Fibroblast of skin of back (primary cell): ENCODE measurements at regions not wholly inside any gene's neighbourhood (a gene's known extent, or its start where the extent isn't known, plus 50 kb on each side); places are given as distances from the start of the nearest gene placed in this dataset.

ENCODE experiments used
- DNase-seq: peaks from one replicate; pipeline ENCODE4 v3.0.0-alpha.2; 2013

- DNase-seq, result no peak
Observed at GRCh38 chr13:76048675-76049375, 412.7 kb downstream of the LMO7 start.

DNA sequence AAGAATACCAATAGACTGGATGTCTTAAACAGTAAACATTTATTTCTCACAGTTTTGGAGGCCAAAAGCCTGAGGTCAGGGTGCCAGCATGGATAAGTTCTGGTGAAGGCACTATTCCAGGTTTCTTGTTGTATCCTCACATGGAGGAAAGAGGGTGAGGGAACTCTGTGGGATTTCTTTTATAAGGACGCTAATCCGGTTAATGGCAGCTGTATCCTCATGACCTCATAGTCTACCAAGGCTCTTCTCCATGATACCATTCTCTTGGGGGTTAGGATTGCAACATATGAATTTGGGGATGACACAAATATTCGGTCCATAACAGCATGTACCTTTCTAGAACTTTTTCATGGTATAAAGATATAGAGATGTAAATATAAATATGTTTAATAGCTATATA is 412.0 kb downstream of the LMO7 start:
- no peak for DNase-seq

- DNase-seq, result no peak
Observed at GRCh38 chr13:76043874-76044273, 407.7 kb downstream of the LMO7 start.

GRCh38 chr13:76038920-76039716 is 403.0 kb downstream of the LMO7 start:
- no peak for DNase-seq

GRCh38 chr13:76036176-76036575 is 400.0 kb downstream of the LMO7 start:
- DNase-seq, result no peak

DNA sequence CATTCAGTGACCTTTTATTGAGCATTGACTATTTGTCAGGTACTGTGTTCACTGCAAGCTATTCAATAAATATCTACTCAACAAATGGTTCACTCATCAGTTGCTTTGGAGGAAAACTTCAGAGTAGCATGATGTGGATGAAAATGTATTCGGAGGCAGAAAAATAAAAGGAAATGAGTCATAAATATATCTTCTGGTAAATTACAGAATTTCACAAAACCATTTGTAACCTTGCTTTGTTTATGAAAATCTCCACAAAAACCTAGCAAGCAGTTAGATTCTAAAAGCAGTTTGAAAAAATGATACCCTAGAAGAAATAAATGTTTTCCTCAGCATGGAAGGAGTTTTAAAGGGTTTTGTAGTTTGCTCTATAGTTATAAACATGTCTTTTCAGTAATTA is 399.6 kb downstream of the LMO7 start:
- DNase-seq, result peak; percentile 20

GRCh38 chr13:76029706-76030105 is 393.6 kb downstream of the LMO7 start:
- DNase-seq, result no peak

- no peak for DNase-seq
Observed at GRCh38 chr13:76029088-76029487, 393.0 kb downstream of the LMO7 start.

GRCh38 chr13:76027131-76027530 is 391.0 kb downstream of the LMO7 start:
- DNase-seq, result no peak

- DNase-seq, result no peak
Observed at GRCh38 chr13:76025392-76025791, 389.3 kb downstream of the LMO7 start.

DNA sequence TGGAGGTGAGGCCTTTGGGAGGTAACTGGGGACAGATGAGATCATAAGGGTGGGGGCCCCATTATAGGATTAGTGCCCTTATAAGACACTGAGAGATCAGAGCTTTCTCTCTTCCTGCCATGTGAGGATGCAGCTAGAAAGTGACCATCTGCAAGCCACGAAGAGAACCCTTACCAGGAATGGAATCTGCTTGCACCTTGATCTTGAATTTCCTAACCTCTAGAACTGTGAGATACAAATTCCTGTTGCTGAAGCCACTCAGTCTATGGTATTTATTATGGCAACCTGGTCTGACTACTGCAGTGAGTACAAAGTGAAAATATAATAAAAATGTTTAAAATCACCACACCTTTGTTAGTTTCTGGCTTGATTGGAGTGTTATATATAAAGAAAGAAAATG is 388.0 kb downstream of the LMO7 start:
- DNase-seq, result no peak

GRCh38 chr13:76023652-76024051 is 387.5 kb downstream of the LMO7 start:
- DNase-seq, result peak; percentile 77

GRCh38 chr13:76020421-76020955 is 384.4 kb downstream of the LMO7 start:
- DNase-seq, result no peak

DNA sequence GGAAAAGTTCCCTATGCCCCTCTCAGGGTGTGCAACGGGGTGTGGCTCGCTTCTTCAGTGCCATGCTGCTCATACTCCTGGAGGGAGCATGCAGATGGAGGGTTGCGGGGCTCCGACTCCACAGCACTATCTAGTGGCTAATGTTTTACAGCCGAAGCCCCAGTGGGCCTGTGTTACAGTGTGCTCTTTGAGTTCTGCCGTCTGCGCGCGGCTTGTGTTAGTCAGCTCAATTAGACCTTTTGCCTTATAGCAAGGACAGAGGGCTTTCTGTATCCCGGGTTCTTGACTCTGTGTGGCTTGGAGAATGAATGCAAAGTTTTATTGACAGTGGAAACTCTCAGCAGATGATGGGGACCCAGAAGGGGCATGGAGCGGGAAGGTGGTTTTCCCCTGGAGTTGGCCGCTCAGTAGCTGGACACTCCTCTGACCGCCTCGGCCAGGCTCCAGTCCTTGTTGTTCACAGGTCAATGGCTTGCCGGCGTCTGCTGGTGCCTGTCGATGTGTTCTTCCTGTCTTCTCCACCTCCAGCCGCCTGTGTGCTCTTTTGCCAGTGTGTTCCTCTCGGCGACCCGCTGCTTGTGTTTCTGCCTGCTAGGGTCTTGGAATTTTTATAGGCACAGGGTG is 383.4 kb downstream of the LMO7 start:
- no peak for DNase-seq

- DNase-seq, result no peak
Observed at GRCh38 chr13:76017861-76018556, 381.9 kb downstream of the LMO7 start.

DNA sequence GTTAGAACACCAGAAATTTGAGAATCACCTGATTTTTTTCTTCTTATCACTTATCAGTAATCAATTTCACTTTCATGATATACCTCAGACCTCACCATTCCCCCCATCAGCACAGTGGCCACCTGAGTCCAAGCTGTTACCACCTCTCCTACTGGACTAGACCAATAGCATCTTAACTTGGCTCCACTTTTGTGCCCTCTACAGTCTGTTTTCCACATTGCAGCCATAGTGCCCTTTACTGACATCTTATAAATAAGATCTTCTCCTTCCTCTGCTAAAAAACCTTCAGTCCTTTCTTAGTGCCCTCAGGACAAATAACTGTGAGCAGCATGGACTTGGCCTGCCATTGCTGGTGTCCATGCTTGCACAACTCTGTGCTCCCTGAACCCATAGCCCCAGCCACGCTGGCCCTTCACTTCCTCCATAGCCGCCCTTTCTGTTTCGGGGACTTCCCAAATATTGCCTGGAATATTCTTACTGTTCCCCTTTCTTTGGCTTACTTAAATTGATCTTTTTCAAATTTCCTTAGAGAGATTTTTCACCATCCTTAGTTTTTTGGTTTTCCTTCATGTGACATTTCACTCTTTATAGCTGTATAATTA is 380.8 kb downstream of the LMO7 start:
- DNase-seq, result no peak

- DNase-seq, result peak; percentile 55
Observed at GRCh38 chr13:76014406-76015318, 378.5 kb downstream of the LMO7 start.

- peak; percentile 87 for DNase-seq
Observed at GRCh38 chr13:76012091-76012721, 376.1 kb downstream of the LMO7 start.

GRCh38 chr13:76009267-76009890 is 373.2 kb downstream of the LMO7 start:
- peak; percentile 35 for DNase-seq

DNA sequence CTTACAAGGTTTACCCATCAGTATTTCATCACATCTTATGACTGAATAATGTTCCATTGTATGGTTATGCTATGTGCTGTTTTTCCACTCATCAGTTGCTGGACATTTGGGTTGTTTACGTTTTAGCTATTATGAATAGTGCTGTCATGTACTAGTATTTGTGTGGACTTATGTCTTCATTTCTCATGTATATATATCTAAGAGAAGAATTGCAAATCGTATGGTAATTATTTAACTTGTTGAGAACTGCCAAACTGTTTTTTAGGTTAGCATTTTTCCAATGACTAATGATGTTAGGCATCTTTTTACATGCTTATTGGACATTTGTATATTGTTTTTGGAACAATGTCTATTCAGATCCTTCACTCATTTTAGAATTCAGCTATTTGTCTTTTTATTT is 368.3 kb downstream of the LMO7 start:
- DNase-seq, result peak; percentile 52
